ENCODE measurements at regions not wholly inside any gene's neighbourhood (a gene's known extent, or its start where the extent isn't known, plus 50 kb on each side); places are given as distances from the start of the nearest gene placed in this dataset.
"Not testable (repeated sequence)": the region's sequence is repeated elsewhere in the genome, so short reads cannot be mapped to it uniquely, and the experiment has no call there.

DNA sequence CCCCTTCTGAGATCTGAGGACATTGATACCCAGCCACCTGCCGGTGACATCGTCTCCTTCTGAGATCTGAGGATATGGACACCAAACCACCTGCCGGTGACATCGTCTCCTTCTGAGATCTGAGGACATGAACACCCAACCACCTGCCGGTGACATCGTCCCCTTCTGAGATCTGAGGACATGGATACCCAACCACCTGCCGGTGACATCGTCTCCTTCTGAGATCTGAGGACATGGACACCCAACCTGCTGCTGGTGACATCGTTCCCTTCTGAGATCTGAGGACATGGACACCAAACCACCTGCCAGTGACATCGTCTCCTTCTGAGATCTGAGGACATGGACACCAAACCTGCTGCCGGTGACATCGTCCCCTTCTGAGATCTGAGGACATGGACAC lies 396.1 kb upstream of the TNRC6C start:
- not testable (repeated sequence) for DNase-seq

DNA sequence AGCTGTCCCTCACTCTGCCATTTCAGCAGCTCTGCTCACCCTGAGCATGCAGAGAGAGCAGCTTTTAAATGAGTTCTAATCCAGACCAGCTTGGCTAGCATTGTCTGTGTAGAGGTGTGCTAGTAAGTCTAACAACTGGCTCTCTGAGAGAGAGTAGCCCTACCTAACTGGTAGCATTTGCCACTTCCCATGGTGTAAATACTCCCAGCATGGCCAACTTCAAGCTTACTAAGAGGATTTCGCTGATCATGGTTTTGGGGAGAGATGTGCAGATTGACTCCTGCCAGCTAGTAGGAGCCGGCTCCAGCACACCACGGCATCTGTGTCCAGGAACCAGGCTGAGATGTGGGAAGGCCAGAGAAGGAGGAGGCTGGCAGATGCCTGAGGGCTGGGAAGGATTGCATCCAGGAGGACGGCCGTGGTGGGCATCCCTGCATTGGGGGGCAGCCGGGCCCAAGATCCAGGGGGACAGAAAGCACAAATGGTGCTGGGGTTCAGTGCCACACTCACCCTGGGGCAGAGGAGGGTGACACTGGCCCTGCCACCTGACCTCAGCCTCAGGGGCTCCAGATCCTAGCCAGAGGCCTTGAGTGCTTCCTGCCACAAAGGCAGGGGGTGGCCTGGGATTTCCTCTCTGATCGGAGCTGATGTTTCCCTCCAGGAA lies 394.9 kb upstream of the TNRC6C start:
- DNase-seq, result no peak

DNA sequence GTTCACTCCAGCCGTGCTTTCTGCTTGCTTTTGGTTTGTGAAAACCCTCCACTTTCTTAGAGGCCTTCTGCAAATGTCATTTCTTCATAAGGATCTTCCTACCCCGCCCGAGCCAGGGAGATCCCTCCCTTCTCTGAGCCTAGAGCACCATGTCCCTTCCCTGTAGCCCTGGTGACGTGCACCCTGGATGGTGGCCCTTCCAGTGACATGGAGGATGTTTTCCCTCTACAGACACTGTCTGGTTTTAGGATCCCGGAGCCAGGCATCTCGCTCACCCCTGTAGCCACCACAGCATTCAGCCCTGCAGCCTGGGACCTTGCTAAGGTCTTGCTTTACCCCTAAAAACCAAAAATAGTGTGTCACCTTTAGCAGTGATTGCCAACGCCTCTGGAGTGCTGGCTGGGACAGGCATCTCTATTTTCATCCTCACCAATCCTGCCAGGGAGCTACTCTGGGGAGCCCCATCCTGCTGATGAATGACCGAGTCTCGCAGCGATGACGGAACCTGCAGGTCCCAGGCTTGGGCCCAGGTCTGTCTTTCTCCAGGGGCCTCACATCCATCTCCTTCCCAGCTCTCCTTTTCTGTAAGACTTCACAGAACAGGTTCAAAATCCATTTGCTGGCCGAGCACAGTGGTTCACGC lies 394.1 kb upstream of the TNRC6C start:
- no peak for DNase-seq

DNA sequence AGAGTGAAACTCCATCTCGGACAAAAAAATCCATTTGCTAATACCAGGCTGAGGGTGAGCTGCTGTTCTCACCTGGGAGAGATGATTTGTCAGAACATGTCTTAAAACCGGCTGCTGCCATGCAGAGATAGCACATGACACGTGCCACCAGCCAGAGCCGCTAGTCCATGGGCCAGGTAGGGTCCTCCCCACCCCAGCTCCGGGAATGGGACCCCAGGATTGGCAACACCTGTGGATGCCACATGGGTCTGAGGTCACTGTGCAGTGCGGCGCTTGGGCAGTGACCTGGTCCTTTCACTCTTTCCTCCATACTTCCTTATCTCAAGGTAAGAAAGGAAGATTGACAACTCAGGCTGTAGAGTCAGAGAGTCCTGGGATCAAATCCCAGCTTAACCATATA lies 393.3 kb upstream of the TNRC6C start:
- no peak for DNase-seq

DNA sequence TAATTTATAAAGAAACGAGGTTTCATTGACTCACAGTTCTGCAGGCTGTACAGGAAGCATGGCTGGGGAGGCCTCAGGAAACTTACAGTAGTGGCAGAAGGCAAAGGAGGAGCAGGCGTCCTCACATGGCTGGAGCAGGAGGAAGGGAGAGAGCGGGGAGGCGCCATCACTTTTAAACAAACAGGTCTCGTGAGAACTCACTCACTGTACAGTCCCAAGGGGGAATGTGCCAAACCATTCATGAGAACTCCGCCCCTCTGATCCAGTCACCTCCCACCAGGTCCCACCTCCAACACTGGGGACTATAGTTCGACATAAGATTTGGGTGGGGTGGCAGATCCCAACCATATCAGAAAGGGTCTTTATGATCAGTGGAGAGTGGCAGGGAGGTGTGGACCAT lies 392.4 kb upstream of the TNRC6C start:
- no peak for DNase-seq

DNA sequence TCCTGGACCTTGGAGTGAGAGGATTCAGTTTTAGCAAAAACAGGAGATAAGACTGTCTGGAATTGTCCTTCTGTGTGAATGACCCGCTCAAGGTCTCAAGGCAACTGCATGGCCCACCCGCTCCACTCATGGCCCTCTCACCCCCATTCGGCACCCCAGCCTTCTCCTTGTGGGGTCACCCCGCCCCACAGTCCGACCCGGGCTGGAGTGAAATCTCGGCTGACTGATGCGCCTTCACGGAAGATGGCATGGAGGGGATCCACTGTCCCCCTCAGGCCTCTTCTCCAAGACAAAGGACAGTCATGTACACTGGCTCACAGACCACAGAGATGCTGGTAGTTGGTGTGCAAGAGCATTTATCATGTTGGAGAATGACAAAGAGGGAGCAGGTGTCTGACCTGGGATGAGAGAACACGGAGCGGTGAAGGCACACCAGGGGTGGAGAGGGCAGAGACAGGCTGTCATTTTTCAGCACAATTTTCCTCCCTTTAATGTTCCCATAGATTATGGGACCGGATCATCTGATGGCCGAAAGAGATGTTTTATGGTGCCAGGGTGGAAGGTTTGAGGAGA lies 391.9 kb upstream of the TNRC6C start:
- DNase-seq, result no peak

DNA sequence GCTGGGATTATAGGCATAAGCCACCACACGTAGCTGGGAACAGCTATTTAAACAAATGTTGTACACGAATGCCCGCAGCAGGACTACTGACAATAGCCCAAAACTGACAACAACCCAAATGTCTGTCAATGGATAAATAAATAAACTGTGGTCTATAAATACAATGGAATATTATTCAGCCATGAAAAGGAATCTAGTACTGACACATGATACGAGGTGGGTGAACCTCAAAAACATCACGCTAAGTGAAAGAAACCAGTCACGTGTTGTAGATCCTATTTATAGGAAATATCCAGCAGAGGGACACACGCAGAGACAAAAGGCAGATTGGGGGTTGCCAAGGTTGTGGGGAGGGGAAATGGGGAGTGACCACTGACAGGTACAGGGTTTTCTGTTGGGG lies 390.0 kb upstream of the TNRC6C start:
- no peak for DNase-seq

DNA sequence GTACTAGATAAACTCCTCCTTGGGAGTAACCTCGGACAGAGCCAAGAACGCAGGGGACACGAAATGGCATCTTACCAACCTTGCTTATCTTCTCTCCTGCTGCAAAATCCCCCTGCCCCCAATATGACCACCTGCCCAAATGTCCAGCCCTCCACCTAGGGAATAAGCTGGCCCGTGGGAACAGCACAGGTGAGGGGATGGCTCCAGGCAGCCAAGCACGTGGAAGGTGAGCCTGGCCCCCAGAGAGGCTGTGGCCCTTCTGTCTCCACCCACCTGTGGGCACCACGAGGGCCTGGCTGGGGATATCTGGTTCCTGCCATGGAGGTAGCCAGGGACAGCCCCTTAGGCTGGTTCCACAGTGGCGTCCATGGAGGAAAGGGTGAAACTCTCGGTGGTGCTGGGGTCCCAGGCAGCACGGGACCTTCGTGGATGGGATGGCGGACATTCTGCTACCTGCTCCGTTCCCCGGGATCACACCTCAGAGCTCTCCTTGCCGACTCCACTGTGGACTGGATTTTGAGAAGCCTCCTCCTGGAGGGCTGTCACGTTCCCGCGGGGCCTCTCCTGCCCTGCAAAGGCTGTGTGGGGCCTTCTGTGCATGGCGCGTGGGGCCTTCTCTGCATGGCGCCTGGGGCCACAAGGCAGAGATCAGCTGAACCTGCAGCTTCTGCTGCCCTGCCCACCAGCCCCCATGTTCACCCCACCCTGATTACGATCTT lies 388.5 kb upstream of the TNRC6C start:
- no peak for DNase-seq

DNA sequence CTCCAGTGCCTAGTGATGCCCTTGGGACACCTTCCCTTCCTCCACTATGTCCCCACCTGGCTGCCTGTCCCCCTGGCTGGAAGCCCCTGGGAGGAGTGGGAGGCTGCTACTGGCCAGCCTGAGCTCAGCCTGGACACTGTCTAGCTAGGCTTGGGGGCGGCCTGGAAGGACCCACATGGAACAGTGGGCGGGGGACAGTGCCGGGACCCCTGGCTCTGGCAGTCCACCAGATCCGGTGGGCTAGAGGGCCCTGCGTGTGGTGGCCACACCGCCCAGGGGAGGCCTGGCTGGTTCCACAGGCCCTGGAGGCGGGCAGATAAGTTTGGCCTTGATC lies 388.0 kb upstream of the TNRC6C start:
- DNase-seq, result no peak

DNA sequence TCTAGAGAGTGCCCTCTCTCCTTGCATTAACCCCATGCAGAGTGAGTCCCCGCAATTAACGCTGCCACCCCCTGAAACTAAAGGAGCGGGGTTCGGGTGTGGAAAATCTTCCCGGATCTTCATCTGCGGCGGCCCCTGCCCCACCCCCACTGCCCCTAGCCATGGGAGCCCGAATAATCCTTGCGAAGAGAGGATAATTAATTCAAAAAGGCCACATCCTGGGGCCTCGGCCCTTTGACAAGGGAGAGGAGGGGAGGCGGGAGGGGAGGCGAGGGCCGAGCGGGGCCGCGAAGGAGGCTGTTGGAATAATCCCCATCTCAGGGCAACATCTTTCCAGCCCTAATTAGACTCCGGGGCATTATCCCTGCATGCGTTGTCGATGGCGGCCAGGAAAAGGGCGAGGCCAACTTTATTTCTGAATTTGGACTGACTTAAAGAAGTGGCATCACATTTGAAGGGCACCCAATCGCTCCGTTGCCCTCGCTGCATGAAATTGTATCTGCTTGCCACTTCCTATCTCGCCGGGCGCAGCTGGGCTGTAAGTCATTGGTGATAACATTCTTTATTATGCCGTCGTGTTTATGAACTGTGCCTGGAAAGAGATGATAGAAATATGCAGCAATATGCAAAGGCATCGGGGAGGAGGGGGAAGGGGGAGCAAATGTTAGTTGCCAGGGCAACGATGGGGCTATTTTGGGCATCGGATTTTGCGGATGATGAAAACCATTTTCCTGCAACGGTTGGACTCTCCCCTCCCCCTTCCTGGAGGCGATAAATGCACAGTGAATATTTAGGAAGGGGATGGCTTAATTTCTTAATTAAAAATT lies 387.1 kb upstream of the TNRC6C start:
- DNase-seq, result peak; percentile 64

DNA sequence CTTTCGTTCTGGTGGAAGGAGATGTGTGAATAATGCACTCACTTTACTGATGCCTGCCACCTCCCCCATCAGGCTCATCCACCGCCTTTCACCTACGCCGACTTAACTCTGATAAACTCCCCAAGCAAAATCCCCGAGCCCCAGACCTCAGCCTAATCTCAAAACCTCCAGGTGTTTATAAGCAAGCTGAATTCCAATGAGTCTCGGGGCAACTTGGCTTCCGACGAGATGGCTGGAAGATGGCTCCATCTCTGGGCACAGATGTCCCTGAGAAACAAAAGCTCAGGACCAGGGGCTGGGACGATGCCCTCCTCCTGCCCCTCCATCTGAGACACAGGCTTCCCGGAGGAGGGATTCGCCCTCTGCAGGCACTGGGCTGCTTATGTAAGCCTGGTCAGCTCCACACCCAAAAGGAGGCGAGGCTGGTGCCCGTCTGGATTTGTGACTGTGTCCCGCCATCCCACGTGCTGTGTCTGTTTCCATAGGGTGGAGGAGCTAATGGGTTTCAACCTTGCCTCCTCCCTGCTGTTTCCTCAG lies 386.4 kb upstream of the TNRC6C start:
- DNase-seq, result no peak

DNA sequence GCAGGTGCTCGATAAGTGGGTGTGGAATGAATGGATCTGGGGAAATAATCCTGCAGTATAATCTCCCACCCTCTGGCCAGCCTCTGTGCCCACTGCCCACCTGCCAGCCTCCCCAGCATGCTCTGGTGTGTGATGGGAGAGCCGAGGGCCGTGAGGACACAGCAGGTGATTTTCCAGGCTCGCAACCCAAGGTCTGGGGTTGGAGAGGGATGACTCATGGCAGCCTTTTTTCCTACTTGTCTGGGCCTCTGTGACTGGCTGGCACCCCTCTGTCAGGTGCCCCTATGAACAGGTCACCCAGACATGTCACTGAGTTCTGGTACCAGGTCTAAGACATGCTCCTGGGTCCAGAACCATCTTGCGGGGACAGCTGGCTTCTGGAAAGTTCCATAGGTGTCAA lies 385.7 kb upstream of the TNRC6C start:
- no peak for DNase-seq

DNA sequence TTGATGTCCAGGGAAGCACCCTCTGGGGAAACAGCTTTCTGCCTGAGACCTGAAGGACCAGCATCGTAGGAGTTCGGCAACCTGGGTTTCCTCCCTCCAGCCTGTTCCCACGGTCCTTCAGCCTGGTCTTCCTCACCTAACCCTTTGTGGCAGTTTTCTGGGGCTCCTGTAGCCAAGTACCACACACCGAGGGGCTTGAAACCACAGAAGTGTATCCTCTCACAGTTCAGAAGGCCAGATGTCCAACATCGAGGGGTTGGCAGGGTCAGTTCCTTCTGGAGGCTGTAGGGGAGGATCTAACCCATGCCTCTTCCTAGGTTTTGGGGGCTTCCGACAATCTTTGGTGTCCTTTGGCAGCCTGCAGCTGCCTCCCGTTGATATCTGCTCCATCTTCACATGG lies 381.0 kb upstream of the TNRC6C start:
- DNase-seq, result no peak

DNA sequence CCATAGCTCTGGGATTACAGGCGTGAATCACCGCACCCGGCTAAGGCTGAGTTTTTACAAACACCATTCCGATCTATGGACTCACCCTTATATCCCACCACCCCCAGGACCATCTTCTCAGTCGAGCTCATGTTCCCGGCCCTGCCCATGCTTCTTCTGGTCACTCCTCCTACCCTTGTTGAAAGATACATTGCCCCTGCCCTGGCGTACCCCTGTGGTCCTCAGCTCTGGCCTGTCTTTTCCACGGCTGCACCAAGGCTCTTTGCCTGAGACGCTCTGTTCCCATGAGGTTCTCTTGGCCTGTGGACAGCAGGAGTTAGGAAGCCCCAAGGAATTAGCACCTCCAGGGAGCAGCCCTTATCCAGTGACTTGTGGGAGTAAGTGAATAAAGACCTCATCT lies 379.4 kb upstream of the TNRC6C start:
- DNase-seq, result no peak

DNA sequence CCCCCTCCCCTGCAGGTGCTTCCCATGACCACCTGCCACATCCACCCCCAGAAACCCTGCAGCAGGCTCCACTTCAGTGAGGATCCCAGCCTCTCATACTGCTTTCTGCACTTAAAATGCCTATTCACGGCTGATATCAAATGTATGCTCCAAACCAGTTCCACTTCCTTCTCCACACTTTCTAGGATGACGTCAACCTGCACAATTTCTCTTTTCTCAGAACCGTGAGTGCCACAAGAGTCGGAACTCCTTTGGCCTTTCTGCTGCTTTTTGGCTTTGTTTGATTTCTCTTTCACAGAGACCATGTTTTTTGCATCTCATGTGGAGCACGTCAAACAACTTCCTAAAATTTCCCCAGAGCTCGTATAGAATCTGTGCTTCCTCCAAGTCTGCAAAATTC lies 378.8 kb upstream of the TNRC6C start:
- no peak for DNase-seq

DNA sequence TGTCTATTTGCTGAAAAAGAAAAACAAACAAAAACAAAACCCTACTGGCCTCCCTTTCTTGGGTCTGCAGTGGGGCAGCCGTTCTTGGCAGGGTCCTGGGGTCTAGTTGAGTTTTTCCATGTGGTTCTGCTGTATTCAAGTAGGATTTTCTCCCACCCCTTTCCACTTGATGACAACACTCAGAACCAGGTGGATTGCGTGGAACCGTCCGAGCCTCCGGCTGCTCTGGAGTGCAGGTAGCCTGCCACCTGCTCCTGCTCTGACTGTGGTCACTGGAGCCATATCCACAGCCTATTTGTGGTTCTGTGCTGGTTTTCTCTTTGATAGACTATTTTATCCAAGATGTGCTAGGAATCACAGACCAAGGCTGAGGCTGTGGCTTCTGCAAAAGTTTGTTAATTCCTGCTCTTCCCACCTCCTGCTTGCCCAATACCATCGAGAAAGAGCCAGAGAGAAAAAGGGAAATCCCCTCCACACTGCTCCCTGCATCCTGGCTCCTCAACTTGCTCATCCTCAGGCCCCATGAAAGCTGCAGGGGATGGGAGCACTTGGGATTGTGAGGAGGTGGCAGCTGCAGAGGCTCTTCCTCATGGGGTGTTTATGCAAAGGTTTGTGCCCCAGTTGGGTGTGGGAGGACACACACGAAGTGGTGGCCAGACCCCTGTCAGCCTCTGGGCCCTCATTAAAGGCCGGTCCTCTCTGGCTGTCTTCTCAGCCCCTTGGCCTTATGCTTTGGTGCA lies 377.8 kb upstream of the TNRC6C start:
- no peak for DNase-seq

DNA sequence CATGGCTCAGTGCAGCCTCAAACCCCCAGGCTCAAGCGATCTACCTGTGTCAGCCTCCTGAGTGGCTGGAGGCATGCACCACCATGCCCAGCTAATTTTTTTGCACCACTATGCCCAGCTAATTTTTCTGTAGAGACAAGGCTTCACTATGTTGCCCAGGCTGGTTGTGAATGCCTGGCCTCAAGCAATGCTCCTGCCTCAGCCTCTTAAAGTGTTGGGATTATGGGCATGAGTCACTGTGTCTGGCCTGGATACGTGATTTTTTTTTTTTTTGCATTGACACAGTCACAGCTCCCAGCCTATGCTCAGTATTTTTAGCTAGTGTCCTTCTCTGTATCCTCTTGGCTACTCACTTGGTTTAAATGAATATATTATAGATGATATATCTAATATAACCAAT lies 377.0 kb upstream of the TNRC6C start:
- no peak for DNase-seq

DNA sequence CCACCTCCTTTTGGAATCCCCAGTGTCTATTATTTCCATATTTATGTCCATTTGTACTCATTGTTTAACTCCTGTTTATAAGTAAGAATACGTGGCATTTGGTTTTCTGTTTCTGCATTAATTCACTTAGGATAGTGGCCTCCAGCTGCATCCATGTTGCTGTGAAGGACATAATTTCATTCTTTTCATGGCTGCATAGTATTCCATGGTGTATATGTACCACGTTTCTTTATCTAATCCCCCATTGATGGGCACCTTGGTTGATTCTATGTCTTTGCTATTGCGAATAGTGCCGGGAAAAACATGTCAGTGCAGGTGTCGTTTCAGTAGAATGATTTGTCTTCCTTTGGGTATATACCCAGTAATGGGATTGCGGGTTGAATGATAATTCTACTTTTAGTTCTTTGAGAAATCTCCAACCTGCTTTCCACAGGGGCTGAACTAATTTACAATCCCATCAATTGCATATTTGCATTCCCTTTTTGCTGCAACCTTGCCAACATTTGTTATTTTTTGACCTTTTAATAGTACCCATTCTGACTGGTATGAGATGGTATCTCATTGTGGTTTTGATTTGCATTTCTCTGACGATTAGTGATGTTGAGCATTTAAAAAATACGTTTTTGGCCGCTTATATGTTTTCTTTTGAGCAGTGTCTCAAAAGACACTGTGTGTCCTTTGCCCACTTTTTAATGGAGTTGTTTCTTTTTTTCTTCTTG lies 373.2 kb upstream of the TNRC6C start:
- no peak for DNase-seq

DNA sequence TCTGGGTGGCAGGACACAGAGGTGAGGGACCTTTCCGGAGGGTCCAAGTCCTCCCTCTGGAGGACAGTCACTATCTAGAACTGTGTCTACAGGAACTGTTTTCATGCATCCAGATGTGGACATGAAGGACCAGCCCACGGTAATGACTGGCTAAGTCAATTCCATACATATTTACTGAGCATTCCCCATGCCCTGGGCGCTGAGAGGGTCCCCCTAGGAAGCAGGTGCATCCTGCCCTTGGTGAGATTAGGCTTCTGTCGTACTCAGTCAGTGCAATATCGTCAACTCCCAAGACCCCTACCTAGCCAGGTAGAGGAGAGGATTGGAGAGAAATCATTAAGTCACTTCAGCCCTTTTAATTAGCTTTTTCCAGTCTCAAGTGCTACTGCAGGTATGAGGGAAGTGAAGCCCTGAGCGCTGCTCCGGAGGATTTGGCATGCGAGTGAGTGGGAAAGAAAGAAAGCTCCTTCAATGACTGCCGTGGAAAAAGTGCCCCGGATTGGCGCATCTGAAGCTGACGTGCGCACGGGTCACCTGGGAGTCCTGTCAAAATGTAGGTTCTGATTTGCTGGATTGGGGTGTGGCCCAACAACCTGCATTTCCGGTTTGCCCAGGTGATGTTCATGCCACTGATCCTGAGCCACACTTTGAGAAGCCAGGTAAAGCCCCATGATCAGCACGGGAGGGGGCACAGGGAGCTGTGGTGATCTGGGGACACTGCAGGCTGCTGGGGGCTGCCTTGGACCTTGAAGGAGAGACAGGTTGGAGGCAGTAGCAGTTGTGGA lies 367.4 kb upstream of the TNRC6C start:
- no peak for DNase-seq

DNA sequence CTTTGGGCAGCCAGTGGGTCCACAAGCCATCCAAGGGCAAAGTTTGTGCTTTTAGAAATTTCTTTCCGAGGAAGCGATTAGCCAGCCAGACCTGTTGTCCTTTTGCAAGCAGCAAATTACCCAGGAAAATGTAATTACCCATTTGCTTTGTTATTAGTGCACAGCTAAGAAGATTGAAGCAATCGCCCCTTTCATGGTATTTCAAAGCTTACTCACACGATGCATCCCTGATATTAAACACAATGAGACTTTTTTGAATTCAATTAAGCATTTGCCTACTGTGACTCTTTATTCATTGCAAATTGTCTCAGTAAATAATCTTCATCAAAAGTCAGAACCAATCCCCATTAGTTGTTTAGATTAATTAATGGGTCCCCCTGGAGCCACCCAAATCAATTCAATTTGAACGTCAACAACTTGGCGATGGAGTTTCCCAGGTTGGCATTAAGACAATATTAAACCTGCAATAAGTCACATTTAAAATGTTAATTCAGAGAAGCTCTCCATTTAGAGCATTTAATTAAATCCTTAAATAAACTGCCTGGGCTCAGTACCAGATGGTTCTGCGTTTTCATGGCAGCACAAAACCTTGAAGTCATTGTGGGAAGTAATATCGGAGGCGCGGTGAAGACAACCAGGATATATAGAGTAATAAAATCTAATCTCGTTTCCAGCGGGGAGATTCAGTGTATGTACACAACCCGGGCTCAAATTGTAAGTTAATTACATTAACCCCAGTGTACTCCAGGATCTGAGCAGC lies 366.2 kb upstream of the TNRC6C start:
- DNase-seq, result no peak

Measured in right hindlimb (tissue), 1 donor.